GM12891 (cell line): ENCODE measurements at regions not wholly inside any gene's neighbourhood (a gene's known extent, or its start where the extent isn't known, plus 50 kb on each side); places are given as distances from the start of the nearest gene placed in this dataset.

Experiments used
- PAX5 ChIP-seq: IDR thresholded peaks from 2 replicates; pipeline ENCODE4 v1.6.1; 2011; ENCODE audit warnings: low read length, moderate library complexity, mild to moderate bottlenecking; ENCODE audit not compliant: insufficient read depth, severe bottlenecking
- POLR2A ChIP-seq: IDR thresholded peaks from 2 replicates; pipeline ENCODE4 v1.6.1; 2011; ENCODE audit warnings: low read depth, low read length, control low read depth
- POLR2AphosphoS5 ChIP-seq: IDR thresholded peaks from 2 replicates; pipeline ENCODE4 v1.6.1; 2011; ENCODE audit warnings: low read depth, low read length, control low read depth
- SPI1 ChIP-seq: IDR thresholded peaks from 2 replicates; pipeline ENCODE4 v1.6.1; 2011; ENCODE audit warnings: low read depth, low read length, control low read depth

DNA sequence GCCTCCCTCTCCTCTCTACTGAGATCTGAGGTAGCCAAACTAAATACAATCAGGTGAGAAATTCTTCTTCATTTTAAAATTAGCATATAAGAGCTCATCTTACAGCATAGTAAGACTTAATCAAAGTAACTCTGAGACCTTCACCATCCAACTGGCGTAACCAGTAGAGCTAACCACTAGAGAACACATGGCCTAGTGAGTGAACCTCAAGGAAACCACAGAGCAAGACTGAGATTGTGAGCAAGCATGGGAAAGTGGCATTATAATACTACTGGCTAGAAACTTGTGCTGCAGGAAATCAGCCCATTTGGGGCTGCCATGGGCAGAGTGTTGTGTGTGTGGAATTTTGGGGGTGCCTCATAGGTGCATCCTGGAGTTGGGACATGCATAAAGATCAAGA is 61.1 kb upstream of the SPHKAP start:
- TF ChIP-seq SPI1 (no peak), PAX5 (no peak), POLR2AphosphoS5 (no peak), POLR2A (no peak)
